ENCODE measurements at regions not wholly inside any gene's neighbourhood (a gene's known extent, or its start where the extent isn't known, plus 50 kb on each side); places are given as distances from the start of the nearest gene placed in this dataset.
"Not testable (repeated sequence)": the region's sequence is repeated elsewhere in the genome, so short reads cannot be mapped to it uniquely, and the experiment has no call there.

GRCh38 chr5:125065741-125066140 lies 319.3 kb upstream of the ZNF608 start:
- intact Hi-C loops (cut with DNase I) = no loop called here

GRCh38 chr5:125070961-125071360 lies 324.5 kb upstream of the ZNF608 start:
- no peak for DNase-seq
- no peaks in the 10 kb centered on the region for H3K27me3 ChIP-seq
- H3K27ac ChIP-seq = no peak overlapping the region
- H3K4me3 ChIP-seq = no peak overlapping the region
- peaks cover 0 to 2% (median 0%) of the 10 kb centered on the region in 4 donors for H3K4me1 ChIP-seq
- no peaks in the 10 kb centered on the region for H3K36me3 ChIP-seq
- intact Hi-C loops (cut with DNase I) = no loop called here
- 91 to 96% methylated on average over 3 of the region's 3 CpGs for WGBS, 2 donors
- H3K9me3 ChIP-seq = peaks cover 0 to 12% (median 1%) of the 10 kb centered on the region in 4 donors
- TF ChIP-seq EP300 (IDR thresholded peaks at IDR 0.05) (no peak), POLR2A (IDR thresholded peaks at IDR 0.05) (no peak)

More at GRCh38 chr5:125065741-125066140, 319.3 kb upstream of the ZNF608 start:
- WGBS, 2 donors = 37 to 45% methylated on average over 2 of the region's 2 CpGs
- H3K9me3 ChIP-seq = no peaks in the 10 kb centered on the region
- no peaks in the 10 kb centered on the region for H3K36me3 ChIP-seq
- no peak overlapping the region for H3K27ac ChIP-seq
- peaks cover 0 to 8% (median 0%) of the 10 kb centered on the region in 4 donors for H3K4me1 ChIP-seq
- DNase-seq = no peak
- H3K4me3 ChIP-seq = no peak overlapping the region
- no peaks in the 10 kb centered on the region for H3K27me3 ChIP-seq
- TF ChIP-seq EP300 (IDR thresholded peaks at IDR 0.05) = no peak
- no peak for TF ChIP-seq POLR2A (IDR thresholded peaks at IDR 0.05)
- TF ChIP-seq CTCF (IDR thresholded peaks at IDR 0.05) = no peak

GRCh38 chr5:125073090-125073489 lies 326.7 kb upstream of the ZNF608 start:
- no peaks in the 10 kb centered on the region for H3K27me3 ChIP-seq
- DNase-seq = no peak
- no peaks in the 10 kb centered on the region for H3K4me1 ChIP-seq
- H3K4me3 ChIP-seq = no peak overlapping the region
- intact Hi-C loops (cut with DNase I) = no loop called here
- no peak for TF ChIP-seq EP300 (IDR thresholded peaks at IDR 0.05)
- TF ChIP-seq POLR2A (IDR thresholded peaks at IDR 0.05) = no peak
- no peak for TF ChIP-seq CTCF (IDR thresholded peaks at IDR 0.05)
- TF ChIP-seq POLR2AphosphoS5 (IDR thresholded peaks at IDR 0.05) = no peak
- no peaks in the 10 kb centered on the region for H3K36me3 ChIP-seq
- 84 to 95% methylated on average over 1 of the region's 1 CpG for WGBS, 2 donors
- H3K9me3 ChIP-seq = peaks cover 0 to 12% (median 1%) of the 10 kb centered on the region in 4 donors
- no peak overlapping the region for H3K27ac ChIP-seq

- no peaks in the 10 kb centered on the region for H3K27me3 ChIP-seq
- H3K4me1 ChIP-seq = no peaks in the 10 kb centered on the region
- H3K27ac ChIP-seq = no peak overlapping the region
- H3K4me3 ChIP-seq = no peak overlapping the region
- WGBS, 2 donors = 89 to 90% methylated on average over 2 of the region's 2 CpGs
- no peaks in the 10 kb centered on the region for H3K36me3 ChIP-seq
- TF ChIP-seq POLR2AphosphoS5 (IDR thresholded peaks at IDR 0.05) (no peak), POLR2A (IDR thresholded peaks at IDR 0.05) (no peak), CTCF (IDR thresholded peaks at IDR 0.05) (no peak), EP300 (IDR thresholded peaks at IDR 0.05) (no peak)
- peaks cover 0 to 12% (median 1%) of the 10 kb centered on the region in 4 donors for H3K9me3 ChIP-seq
- no peak for DNase-seq
- intact Hi-C loops (cut with DNase I) = no loop called here
Measured at GRCh38 chr5:125075567-125075966, 329.1 kb upstream of the ZNF608 start.

GRCh38 chr5:125079028-125079427 lies 332.6 kb upstream of the ZNF608 start:
- H3K9me3 ChIP-seq; H3K36me3 ChIP-seq; H3K27ac ChIP-seq; H3K4me3 ChIP-seq; DNase-seq; intact Hi-C loops (cut with DNase I); H3K4me1 ChIP-seq; H3K27me3 ChIP-seq: not testable (repeated sequence)
- 98 to 99% methylated on average over 5 of the region's 5 CpGs for WGBS, 2 donors

GRCh38 chr5:125081101-125081500 lies 334.7 kb upstream of the ZNF608 start:
- Histone ChIP-seq H3K4me1 (peaks cover 0 to 17% (median 12%) of the 10 kb centered on the region in 4 donors), H3K27me3 (no peaks in the 10 kb centered on the region), H3K9me3 (no peaks in the 10 kb centered on the region), H3K27ac (no peak overlapping the region), H3K36me3 (no peaks in the 10 kb centered on the region), H3K4me3 (no peak overlapping the region)
- no peak for TF ChIP-seq EP300 (IDR thresholded peaks at IDR 0.05)
- TF ChIP-seq POLR2AphosphoS5 (IDR thresholded peaks at IDR 0.05) = no peak
- TF ChIP-seq CTCF (IDR thresholded peaks at IDR 0.05) = no peak
- TF ChIP-seq POLR2A (IDR thresholded peaks at IDR 0.05) = no peak
- 92% methylated on average over 3 of the region's 3 CpGs for WGBS, 2 donors
- DNase-seq = no peak
- intact Hi-C loops (cut with DNase I) = no loop called here

Measured in sigmoid colon (tissue), 6 donors.